ENCODE measurements at regions not wholly inside any gene's neighbourhood (a gene's known extent, or its start where the extent isn't known, plus 50 kb on each side); places are given as distances from the start of the nearest gene placed in this dataset.

- TF ChIP-seq PATZ1 (CRISPR knock-in tag; IDR thresholded peaks at IDR 0.05; ENCODE audit: borderline replicate concordance) (no peak), ZFP30 (CRISPR knock-in tag; IDR thresholded peaks at IDR 0.05) (no peak), ZC3H10 (CRISPR knock-in tag; IDR thresholded peaks at IDR 0.05) (no peak), BACH2 (CRISPR knock-in tag; IDR thresholded peaks at IDR 0.05; ENCODE audit: borderline replicate concordance) (no peak), SNAI2 (CRISPR knock-in tag; IDR thresholded peaks at IDR 0.05) (no peak), ZFP3 (CRISPR knock-in tag; IDR thresholded peaks at IDR 0.05) (no peak), ZNF8 (CRISPR knock-in tag; IDR thresholded peaks at IDR 0.05) (no peak), ARNTL (CRISPR knock-in tag; IDR thresholded peaks at IDR 0.05; ENCODE audit: borderline replicate concordance, low read depth) (no peak), ESRRG (CRISPR knock-in tag; IDR thresholded peaks at IDR 0.05) (no peak)
- TF ChIP-seq, protein P1, sequence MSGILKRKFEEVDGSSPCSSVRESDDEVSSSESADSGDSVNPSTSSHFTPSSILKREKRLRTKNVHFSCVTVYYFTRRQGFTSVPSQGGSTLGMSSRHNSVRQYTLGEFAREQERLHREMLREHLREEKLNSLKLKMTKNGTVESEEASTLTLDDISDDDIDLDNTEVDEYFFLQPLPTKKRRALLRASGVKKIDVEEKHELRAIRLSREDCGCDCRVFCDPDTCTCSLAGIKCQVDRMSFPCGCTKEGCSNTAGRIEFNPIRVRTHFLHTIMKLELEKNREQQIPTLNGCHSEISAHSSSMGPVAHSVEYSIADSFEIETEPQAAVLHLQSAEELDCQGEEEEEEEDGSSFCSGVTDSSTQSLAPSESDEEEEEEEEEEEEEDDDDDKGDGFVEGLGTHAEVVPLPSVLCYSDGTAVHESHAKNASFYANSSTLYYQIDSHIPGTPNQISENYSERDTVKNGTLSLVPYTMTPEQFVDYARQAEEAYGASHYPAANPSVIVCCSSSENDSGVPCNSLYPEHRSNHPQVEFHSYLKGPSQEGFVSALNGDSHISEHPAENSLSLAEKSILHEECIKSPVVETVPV (CRISPR knock-in tag; IDR thresholded peaks at IDR 0.05): no peak
Observed at GRCh38 chr2:167607211-167607610, 640.2 kb downstream of the STK39 start.

All from SK-N-SH treated with all-trans-retinoic acid at 6 μM for 48 hours (cell line).